H9 (cell line): ENCODE measurements at regions not wholly inside any gene's neighbourhood (a gene's known extent, or its start where the extent isn't known, plus 50 kb on each side); places are given as distances from the start of the nearest gene placed in this dataset.

Experiments used
- DNase-seq: peaks from one replicate; pipeline ENCODE4 v3.0.0-alpha.2; 2017
- H2AFZ ChIP-seq: one replicate; pipeline ENCODE4 v1.6.1; 2013; ENCODE audit warnings: mild to moderate bottlenecking, low read length, control low read depth, moderate library complexity
- H2AK5ac ChIP-seq: 2 replicates; pipeline ENCODE4 v1.6.1; 2013; ENCODE audit warnings: low read length, control low read depth, mixed read lengths; ENCODE audit not compliant: insufficient read length
- H2BK120ac ChIP-seq: one replicate; pipeline ENCODE4 v1.6.1; 2013; ENCODE audit warnings: low read depth, mild to moderate bottlenecking, low read length, control low read depth, inconsistent platforms; ENCODE audit not compliant: poor library complexity, severe bottlenecking
- H2BK12ac ChIP-seq: 2 replicates; pipeline ENCODE4 v1.6.1; 2013; ENCODE audit warnings: low read length, control low read depth, mixed read lengths, low read depth; ENCODE audit not compliant: insufficient read length
- H2BK15ac ChIP-seq: 2 replicates; pipeline ENCODE4 v1.6.1; 2013; ENCODE audit warnings: low read depth, low read length, control low read depth
- H2BK20ac ChIP-seq: one replicate; pipeline ENCODE4 v1.6.1; 2013; ENCODE audit warnings: low read depth, mild to moderate bottlenecking, low read length, control low read depth, inconsistent platforms; ENCODE audit not compliant: poor library complexity, severe bottlenecking
- H2BK5ac ChIP-seq: 2 replicates; pipeline ENCODE4 v1.6.1; 2013; ENCODE audit warnings: low read length, control low read depth, mixed read lengths; ENCODE audit not compliant: insufficient read length
- H3K14ac ChIP-seq: 2 replicates; pipeline ENCODE4 v1.6.1; 2013; ENCODE audit warnings: low read length, control low read depth; ENCODE audit not compliant: insufficient read depth
- H3K18ac ChIP-seq: 2 replicates; pipeline ENCODE4 v1.6.1; 2013; ENCODE audit warnings: low read depth, mild to moderate bottlenecking, mixed read lengths, low read length, control low read depth; ENCODE audit not compliant: insufficient read length
- H3K23ac ChIP-seq: 2 replicates; pipeline ENCODE4 v1.6.1; 2013; ENCODE audit warnings: low read length, control low read depth, mixed read lengths, low read depth; ENCODE audit not compliant: insufficient read length
- H3K23me2 ChIP-seq: 2 replicates; pipeline ENCODE4 v1.6.1; 2013; ENCODE audit warnings: low read depth, mild to moderate bottlenecking, mixed read lengths, low read length, control low read depth; ENCODE audit not compliant: insufficient read length, poor library complexity, severe bottlenecking
- H3K27ac ChIP-seq: 2 replicates; pipeline ENCODE4 v1.5.1; 2013; ENCODE audit warnings: low read length, control low read depth, mixed read lengths, low read depth; ENCODE audit not compliant: insufficient read length
- H3K27me3 ChIP-seq: 2 replicates; pipeline ENCODE4 v1.6.1; 2013; ENCODE audit warnings: low read length, control low read depth, inconsistent platforms; ENCODE audit not compliant: insufficient read depth
- H3K4ac ChIP-seq: 2 replicates; pipeline ENCODE4 v1.6.1; 2013; ENCODE audit warnings: low read depth, mild to moderate bottlenecking, control low read depth, inconsistent platforms, low read length, moderate library complexity
- H3K4me1 ChIP-seq: 2 replicates; pipeline ENCODE4 v1.6.1; 2013; ENCODE audit warnings: low read length, control low read depth, inconsistent platforms; ENCODE audit not compliant: insufficient read depth
- H3K4me2 ChIP-seq: 2 replicates; pipeline ENCODE4 v1.6.1; 2013; ENCODE audit warnings: low read length, control low read depth, mixed read lengths; ENCODE audit not compliant: insufficient read length, insufficient read depth
- H3K56ac ChIP-seq: 2 replicates; pipeline ENCODE4 v1.6.1; 2013; ENCODE audit warnings: low read depth, mild to moderate bottlenecking, mixed read lengths, low read length, control low read depth; ENCODE audit not compliant: insufficient read length
- H3K79me1 ChIP-seq: 2 replicates; pipeline ENCODE4 v1.6.1; 2013; ENCODE audit warnings: low read depth, mild to moderate bottlenecking, moderate library complexity, low read length, control low read depth, inconsistent platforms; ENCODE audit not compliant: insufficient read depth, poor library complexity, severe bottlenecking
- H3K79me2 ChIP-seq: 2 replicates; pipeline ENCODE4 v1.6.1; 2013; ENCODE audit warnings: low read length, control low read depth, inconsistent platforms; ENCODE audit not compliant: insufficient read depth
- H3K9ac ChIP-seq: 2 replicates; pipeline ENCODE4 v1.6.1; 2013; ENCODE audit warnings: low read length, control low read depth, mixed read lengths; ENCODE audit not compliant: insufficient read length; ENCODE audit errors: extremely low read depth
- H3K9me3 ChIP-seq: one replicate; pipeline ENCODE4 v1.6.1; 2013; ENCODE audit warnings: low read depth, low read length, inconsistent platforms; ENCODE audit not compliant: control insufficient read depth
- H3T11ph ChIP-seq: one replicate; pipeline ENCODE4 v1.6.1; 2013; ENCODE audit warnings: mild to moderate bottlenecking, low read length, control low read depth, inconsistent platforms
- H4K20me1 ChIP-seq: one replicate; pipeline ENCODE4 v1.6.1; 2013; ENCODE audit not compliant: control insufficient read depth, insufficient read length, insufficient read depth
- H4K5ac ChIP-seq: 2 replicates; pipeline ENCODE4 v1.6.1; 2013; ENCODE audit warnings: low read depth, mild to moderate bottlenecking, mixed read lengths, low read length, control low read depth; ENCODE audit not compliant: insufficient read length
- H4K8ac ChIP-seq: replicated peaks from 2 replicates; pipeline ENCODE4 v1.6.1; 2013; ENCODE audit warnings: low read length, control low read depth, mixed read lengths, low read depth; ENCODE audit not compliant: insufficient read length
- H4K91ac ChIP-seq: 2 replicates; pipeline ENCODE4 v1.6.1; 2013; ENCODE audit warnings: low read depth, mild to moderate bottlenecking, moderate library complexity, mixed read lengths, low read length, control low read depth; ENCODE audit not compliant: insufficient read length
- H3K27ac Mint-ChIP-seq, 3 experiments: 2 replicates in 2 of 3; 3 replicates in 1 of 3; pipeline ENCODE4 v1.8.0; 2020 to 2021; ENCODE audit warnings: mixed read lengths in 3 of 3, mild to moderate bottlenecking in 1 of 3, moderate library complexity in 1 of 3
- H3K27me3 Mint-ChIP-seq: 2 replicates; pipeline ENCODE4 v1.8.0; 2021; ENCODE audit warnings: low read depth, mild to moderate bottlenecking, moderate library complexity, mixed read lengths
- H3K36me3 Mint-ChIP-seq, 3 experiments: 2 replicates in 2 of 3; 3 replicates in 1 of 3; pipeline ENCODE4 v1.8.0; 2020 to 2021; ENCODE audit warnings: low read depth in 3 of 3, mixed read lengths in 3 of 3; ENCODE audit not compliant: insufficient read depth in 1 of 3
- H3K4me1 Mint-ChIP-seq, 2 experiments: 2 replicates each; pipeline ENCODE4 v1.8.0; 2020; ENCODE audit warnings: mixed read lengths in 2 of 2
- H3K4me3 Mint-ChIP-seq, 2 experiments: 2 replicates in 1 of 2; 3 replicates in 1 of 2; pipeline ENCODE4 v1.8.0; 2020 to 2021; ENCODE audit warnings: mild to moderate bottlenecking in 2 of 2, mixed read lengths in 2 of 2, moderate library complexity in 1 of 2
- H3K9me3 Mint-ChIP-seq, 2 experiments: 2 replicates in 1 of 2; 3 replicates in 1 of 2; pipeline ENCODE4 v1.8.0; 2020; ENCODE audit warnings: mild to moderate bottlenecking in 2 of 2, mixed read lengths in 2 of 2, moderate library complexity in 1 of 2
- WGBS: extraction: QIAGEN DNeasy Blood & Tissue Kit; methylation state at CpG from one replicate; pipeline ENCODE4 v1.1.7; 2013; ENCODE audit warnings: missing lambda C conversion rate, low lambda C conversion rate, mixed read lengths; ENCODE audit not compliant: insufficient read length; ENCODE audit errors: extremely low coverage; 5-methylcytosine and 5-hydroxymethylcytosine counted together
- TF ChIP-seq, protein P1 (sequence below): fragments of 200-600 bp; sonication (generic); conservative IDR thresholded peaks from 3 replicates; pipeline ENCODE4 v1.8.0; 2021; ENCODE audit warnings: antibody characterized with exemption, mild to moderate bottlenecking

DNA sequence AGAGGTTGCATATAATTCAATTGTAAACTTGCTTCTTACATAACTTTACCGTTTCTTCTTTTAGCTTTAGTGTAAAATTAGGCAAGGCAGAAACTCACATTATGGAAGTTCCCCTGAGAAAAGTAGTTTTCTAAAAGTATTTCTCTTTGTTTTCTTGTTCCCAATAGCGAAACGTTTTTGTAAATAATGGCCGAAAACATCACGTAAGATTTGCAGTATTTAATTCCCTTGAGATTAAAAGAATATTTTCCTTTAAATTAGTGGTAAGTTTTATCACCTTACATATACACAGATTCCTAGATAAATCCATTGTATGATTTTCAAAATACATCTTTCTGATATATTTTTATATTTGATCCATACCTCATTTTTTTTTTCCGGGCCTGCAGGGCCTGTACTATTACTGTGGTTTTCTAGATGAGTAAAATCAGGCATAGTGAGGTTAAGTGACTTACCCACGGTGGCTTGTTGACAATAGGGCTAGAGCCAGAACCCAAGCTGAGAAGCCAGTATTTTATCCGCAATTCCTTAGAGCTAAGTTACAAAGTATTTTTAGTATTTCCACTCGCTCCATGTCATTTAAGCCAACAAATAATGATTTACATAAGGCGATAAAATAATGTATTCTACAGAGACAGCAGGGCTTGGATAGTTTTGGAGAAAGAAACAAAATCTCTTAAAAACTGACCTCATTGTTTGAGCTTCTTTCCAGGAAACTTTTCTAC, 82.2 kb upstream of the VEGFC start:
- H3K9me3 ChIP-seq: no peaks in the 10 kb centered on the region
- H3K9ac ChIP-seq: no peak overlapping the region
- H3K27ac ChIP-seq: no peak overlapping the region
- no peak overlapping the region for H2BK120ac ChIP-seq
- peaks cover 0 to under 1% (median 0%) of the 10 kb centered on the region in 3 experiments; a peak in 2 of 7 replicates for H3K36me3 Mint-ChIP-seq
- H3K79me2 ChIP-seq: no peaks in the 10 kb centered on the region
- peaks cover 4% of the 10 kb centered on the region in 2 experiments; a peak in 2 of 4 replicates for H3K4me1 Mint-ChIP-seq
- no peak overlapping the region for H4K8ac ChIP-seq
- H3K56ac ChIP-seq: no peak overlapping the region
- H3K27me3 Mint-ChIP-seq: no peaks in the 10 kb centered on the region
- H4K91ac ChIP-seq: no peak overlapping the region
- no CpG with 5 or more reads among the region's 10 CpGs for WGBS
- no peak overlapping the region for H3T11ph ChIP-seq
- no peak overlapping the region for H2BK12ac ChIP-seq
- no peak overlapping the region for H4K5ac ChIP-seq
- no peaks in the 10 kb centered on the region for H3K23me2 ChIP-seq
- H2AK5ac ChIP-seq: no peak overlapping the region
- no peak overlapping the region for H2BK5ac ChIP-seq
- no peaks in the 10 kb centered on the region for H3K79me1 ChIP-seq
- H3K23ac ChIP-seq: no peak overlapping the region
- no peak overlapping the region for H3K4ac ChIP-seq
- H3K4me1 ChIP-seq: no peaks in the 10 kb centered on the region
- no peak overlapping the region for H3K4me2 ChIP-seq
- no peaks in the 10 kb centered on the region for H4K20me1 ChIP-seq
- H3K9me3 Mint-ChIP-seq: peaks cover 1 to 9% of the 10 kb centered on the region in 2 experiments; a peak in 2 of 5 replicates
- no peak overlapping the region for H2BK20ac ChIP-seq
- no peak for DNase-seq
- H3K4me3 Mint-ChIP-seq: no peak overlapping the region
- H3K18ac ChIP-seq: no peak overlapping the region
- no peak overlapping the region for H3K27ac Mint-ChIP-seq
- no peaks in the 10 kb centered on the region for H3K27me3 ChIP-seq
- TF ChIP-seq, protein P1, sequence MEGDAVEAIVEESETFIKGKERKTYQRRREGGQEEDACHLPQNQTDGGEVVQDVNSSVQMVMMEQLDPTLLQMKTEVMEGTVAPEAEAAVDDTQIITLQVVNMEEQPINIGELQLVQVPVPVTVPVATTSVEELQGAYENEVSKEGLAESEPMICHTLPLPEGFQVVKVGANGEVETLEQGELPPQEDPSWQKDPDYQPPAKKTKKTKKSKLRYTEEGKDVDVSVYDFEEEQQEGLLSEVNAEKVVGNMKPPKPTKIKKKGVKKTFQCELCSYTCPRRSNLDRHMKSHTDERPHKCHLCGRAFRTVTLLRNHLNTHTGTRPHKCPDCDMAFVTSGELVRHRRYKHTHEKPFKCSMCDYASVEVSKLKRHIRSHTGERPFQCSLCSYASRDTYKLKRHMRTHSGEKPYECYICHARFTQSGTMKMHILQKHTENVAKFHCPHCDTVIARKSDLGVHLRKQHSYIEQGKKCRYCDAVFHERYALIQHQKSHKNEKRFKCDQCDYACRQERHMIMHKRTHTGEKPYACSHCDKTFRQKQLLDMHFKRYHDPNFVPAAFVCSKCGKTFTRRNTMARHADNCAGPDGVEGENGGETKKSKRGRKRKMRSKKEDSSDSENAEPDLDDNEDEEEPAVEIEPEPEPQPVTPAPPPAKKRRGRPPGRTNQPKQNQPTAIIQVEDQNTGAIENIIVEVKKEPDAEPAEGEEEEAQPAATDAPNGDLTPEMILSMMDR: no peak
- H2BK15ac ChIP-seq: no peak overlapping the region
- H3K14ac ChIP-seq: no peak overlapping the region
- no peak overlapping the region for H2AFZ ChIP-seq
